ENCODE measurements at regions not wholly inside any gene's neighbourhood (a gene's known extent, or its start where the extent isn't known, plus 50 kb on each side); places are given as distances from the start of the nearest gene placed in this dataset.

- H3K9me3 ChIP-seq (ENCODE audit: control insufficient read depth, low read length): no peaks in the 10 kb centered on the region
- H3K4me1 ChIP-seq: no peaks in the 10 kb centered on the region
- H3K79me2 ChIP-seq: no peaks in the 10 kb centered on the region
- H3K36me3 ChIP-seq (ENCODE audit: control insufficient read depth, insufficient read depth, low read length): no peaks in the 10 kb centered on the region
- H3K4me2 ChIP-seq (ENCODE audit: low read length): no peak overlapping the region
- peak overlapping the region; percentile 21 for H2AFZ ChIP-seq
- H3K4me3 ChIP-seq (ENCODE audit: low read depth, low read length): no peak overlapping the region
- TF ChIP-seq CTCF (IDR thresholded peaks at IDR 0.05): no peak
- no peaks in the 10 kb centered on the region for H3K27me3 ChIP-seq (ENCODE audit: control insufficient read depth, insufficient read depth, low read length)
- no peak overlapping the region for H3K9ac ChIP-seq
- H3K27ac ChIP-seq: no peak overlapping the region
These were observed 480.7 kb downstream of the RFPL4B start for GRCh38 chr6:112827793-112828192.

GRCh38 chr6:112831022-112831421, 483.9 kb downstream of the RFPL4B start:
- H3K4me1 ChIP-seq: no peaks in the 10 kb centered on the region
- no peak for TF ChIP-seq CTCF (IDR thresholded peaks at IDR 0.05)
- no peaks in the 10 kb centered on the region for H3K27me3 ChIP-seq (ENCODE audit: control insufficient read depth, insufficient read depth, low read length)
- no peak overlapping the region for H3K27ac ChIP-seq
- no peak overlapping the region for H3K4me2 ChIP-seq (ENCODE audit: low read length)
- no peaks in the 10 kb centered on the region for H3K36me3 ChIP-seq (ENCODE audit: control insufficient read depth, insufficient read depth, low read length)
- H2AFZ ChIP-seq: no peak overlapping the region
- no peak overlapping the region for H3K9ac ChIP-seq
- H3K9me3 ChIP-seq (ENCODE audit: control insufficient read depth, low read length): no peaks in the 10 kb centered on the region
- H3K79me2 ChIP-seq: no peaks in the 10 kb centered on the region
- H3K4me3 ChIP-seq (ENCODE audit: low read depth, low read length): no peak overlapping the region

GRCh38 chr6:112833581-112834131, 486.5 kb downstream of the RFPL4B start:
- Histone ChIP-seq H3K4me1 (no peaks in the 10 kb centered on the region), H3K4me3 (ENCODE audit: low read depth, low read length) (no peak overlapping the region), H3K27me3 (ENCODE audit: control insufficient read depth, insufficient read depth, low read length) (no peaks in the 10 kb centered on the region), H3K79me2 (no peaks in the 10 kb centered on the region), H3K9ac (no peak overlapping the region), H3K9me3 (ENCODE audit: control insufficient read depth, low read length) (peaks cover 2% of the 10 kb centered on the region), H3K4me2 (ENCODE audit: low read length) (no peak overlapping the region), H3K27ac (no peak overlapping the region), H2AFZ (no peak overlapping the region), H3K36me3 (ENCODE audit: control insufficient read depth, insufficient read depth, low read length) (no peaks in the 10 kb centered on the region)
- TF ChIP-seq CTCF (IDR thresholded peaks at IDR 0.05): no peak

GRCh38 chr6:112835078-112835477, 487.9 kb downstream of the RFPL4B start:
- H3K27me3 ChIP-seq (ENCODE audit: control insufficient read depth, insufficient read depth, low read length): no peaks in the 10 kb centered on the region
- no peaks in the 10 kb centered on the region for H3K4me1 ChIP-seq
- TF ChIP-seq CTCF (IDR thresholded peaks at IDR 0.05): no peak
- no peak overlapping the region for H3K4me2 ChIP-seq (ENCODE audit: low read length)
- H3K9ac ChIP-seq: no peak overlapping the region
- no peak overlapping the region for H3K4me3 ChIP-seq (ENCODE audit: low read depth, low read length)
- H3K9me3 ChIP-seq (ENCODE audit: control insufficient read depth, low read length): peaks cover 2% of the 10 kb centered on the region
- H3K79me2 ChIP-seq: no peaks in the 10 kb centered on the region
- H3K36me3 ChIP-seq (ENCODE audit: control insufficient read depth, insufficient read depth, low read length): no peaks in the 10 kb centered on the region
- no peak overlapping the region for H2AFZ ChIP-seq
- H3K27ac ChIP-seq: no peak overlapping the region

- Histone ChIP-seq H2AFZ (no peak overlapping the region), H3K4me2 (ENCODE audit: low read length) (no peak overlapping the region), H3K27me3 (ENCODE audit: control insufficient read depth, insufficient read depth, low read length) (no peaks in the 10 kb centered on the region), H3K4me3 (ENCODE audit: low read depth, low read length) (no peak overlapping the region), H3K79me2 (no peaks in the 10 kb centered on the region), H3K27ac (no peak overlapping the region), H3K9me3 (ENCODE audit: control insufficient read depth, low read length) (peaks cover 2% of the 10 kb centered on the region), H3K4me1 (no peaks in the 10 kb centered on the region), H3K36me3 (ENCODE audit: control insufficient read depth, insufficient read depth, low read length) (no peaks in the 10 kb centered on the region), H3K9ac (no peak overlapping the region)
- no peak for TF ChIP-seq CTCF (IDR thresholded peaks at IDR 0.05)
These were observed 492.4 kb downstream of the RFPL4B start for GRCh38 chr6:112839525-112839961.
